ENCODE measurements at regions not wholly inside any gene's neighbourhood (a gene's known extent, or its start where the extent isn't known, plus 50 kb on each side); places are given as distances from the start of the nearest gene placed in this dataset.

GRCh38 chr1:208616776-208617175 is 372.6 kb upstream of the PLXNA2 start:
- TF ChIP-seq CTCF (IDR thresholded peaks at IDR 0.05) (no peak), POLR2A (IDR thresholded peaks at IDR 0.05) (no peak), POLR2AphosphoS5 (IDR thresholded peaks at IDR 0.05) (no peak), EP300 (IDR thresholded peaks at IDR 0.05) (no peak)

Data from sigmoid colon (tissue), 4 donors.